GM08714 (cell line): ENCODE measurements at regions not wholly inside any gene's neighbourhood (a gene's known extent, or its start where the extent isn't known, plus 50 kb on each side); places are given as distances from the start of the nearest gene placed in this dataset.

Experiments used
- H3K4me3 ChIP-seq: fragments of 200-500 bp; sonication (Bioruptor generic); 2 replicates; pipeline ENCODE4 v1.5.1; 2014; ENCODE audit warnings: mild to moderate bottlenecking, low read length, inconsistent platforms
- ZNF274 ChIP-seq: IDR thresholded peaks from 2 replicates; pipeline ENCODE4 v1.6.1; 2012; ENCODE audit warnings: mild to moderate bottlenecking, low read depth, low read length

- TF ChIP-seq ZNF274: no peak
- H3K4me3 ChIP-seq: no peak overlapping the region
Observed at GRCh38 chr6:91013511-91013910, 426.6 kb upstream of the MAP3K7 start.

- no peak overlapping the region for H3K4me3 ChIP-seq
- no peak for TF ChIP-seq ZNF274
Observed at GRCh38 chr6:90997076-90997475, 410.2 kb upstream of the MAP3K7 start.

- no peak overlapping the region for H3K4me3 ChIP-seq
- no peak for TF ChIP-seq ZNF274
Observed at GRCh38 chr6:90993770-90994169, 406.9 kb upstream of the MAP3K7 start.

- no peak overlapping the region for H3K4me3 ChIP-seq
- TF ChIP-seq ZNF274: no peak
Observed at GRCh38 chr6:90989763-90990162, 402.9 kb upstream of the MAP3K7 start.

GRCh38 chr6:90984066-90984465 is 397.2 kb upstream of the MAP3K7 start:
- TF ChIP-seq ZNF274: no peak
- no peak overlapping the region for H3K4me3 ChIP-seq

- no peak for TF ChIP-seq ZNF274
- H3K4me3 ChIP-seq: no peak overlapping the region
Observed at GRCh38 chr6:90983462-90983861, 396.6 kb upstream of the MAP3K7 start.

GRCh38 chr6:90982581-90982980 is 395.7 kb upstream of the MAP3K7 start:
- H3K4me3 ChIP-seq: no peak overlapping the region
- TF ChIP-seq ZNF274: no peak

- no peak overlapping the region for H3K4me3 ChIP-seq
- TF ChIP-seq ZNF274: no peak
Observed at GRCh38 chr6:90982051-90982450, 395.2 kb upstream of the MAP3K7 start.

- TF ChIP-seq ZNF274: no peak
Observed at GRCh38 chr6:90978046-90978445, 391.2 kb upstream of the MAP3K7 start.

GRCh38 chr6:90977513-90977912 is 390.6 kb upstream of the MAP3K7 start:
- TF ChIP-seq ZNF274: no peak
- no peak overlapping the region for H3K4me3 ChIP-seq

More at GRCh38 chr6:90978046-90978445, 391.2 kb upstream of the MAP3K7 start:
- no peak overlapping the region for H3K4me3 ChIP-seq

GRCh38 chr6:90976341-90976740 is 389.5 kb upstream of the MAP3K7 start:
- TF ChIP-seq ZNF274: no peak
- H3K4me3 ChIP-seq: no peak overlapping the region

GRCh38 chr6:90975741-90976140 is 388.9 kb upstream of the MAP3K7 start:
- TF ChIP-seq ZNF274: no peak

GRCh38 chr6:90973188-90973587 is 386.3 kb upstream of the MAP3K7 start:
- H3K4me3 ChIP-seq: no peak overlapping the region
- no peak for TF ChIP-seq ZNF274

More at GRCh38 chr6:90975741-90976140, 388.9 kb upstream of the MAP3K7 start:
- H3K4me3 ChIP-seq: no peak overlapping the region

- no peak for TF ChIP-seq ZNF274
- H3K4me3 ChIP-seq: no peak overlapping the region
Observed at GRCh38 chr6:90970672-90971071, 383.8 kb upstream of the MAP3K7 start.

GRCh38 chr6:90967471-90967870 is 380.6 kb upstream of the MAP3K7 start:
- no peak overlapping the region for H3K4me3 ChIP-seq

GRCh38 chr6:90960324-90960723 is 373.5 kb upstream of the MAP3K7 start:
- H3K4me3 ChIP-seq: no peak overlapping the region
- no peak for TF ChIP-seq ZNF274

More at GRCh38 chr6:90967471-90967870, 380.6 kb upstream of the MAP3K7 start:
- TF ChIP-seq ZNF274: no peak

GRCh38 chr6:90955246-90955645 is 368.4 kb upstream of the MAP3K7 start:
- H3K4me3 ChIP-seq: no peak overlapping the region
- no peak for TF ChIP-seq ZNF274
